Peyer's patch (tissue), 4 donors: ENCODE measurements at regions not wholly inside any gene's neighbourhood (a gene's known extent, or its start where the extent isn't known, plus 50 kb on each side); places are given as distances from the start of the nearest gene placed in this dataset.

Experiments
- DNase-seq, 3 donors: peaks; one replicate each; pipeline ENCODE4 v3.0.0-alpha.2; 2017 to 2019
- H3K27ac ChIP-seq, 4 donors: fragments of 200-600 bp; sonication (generic); one replicate each; pipeline ENCODE4 v1.5.1; 2016 to 2019
- H3K27me3 ChIP-seq, 2 donors: fragments of 200-600 bp; sonication (generic); one replicate each; pipeline ENCODE4 v1.5.1; 2019
- H3K36me3 ChIP-seq, 3 donors: fragments of 200-600 bp; sonication (generic); one replicate each; pipeline ENCODE4 v1.5.1; 2016 to 2019
- H3K4me1 ChIP-seq, 4 donors: fragments of 200-600 bp; sonication (generic); one replicate each; pipeline ENCODE4 v1.5.1; 2016 to 2019
- H3K4me3 ChIP-seq, 4 donors: fragments of 200-600 bp; sonication (generic); 1 replicate in 3 of 4; 2 replicates in 1 of 4; pipeline ENCODE4 v1.5.1; 2016 to 2019; ENCODE audit warnings: mild to moderate bottlenecking in 1 of 4
- H3K9me3 ChIP-seq, 4 donors: fragments of 200-600 bp; sonication (generic); one replicate each; pipeline ENCODE4 v1.5.1; 2016 to 2019; ENCODE audit warnings: mild to moderate bottlenecking in 1 of 4
- CTCF ChIP-seq, 6 experiments: fragments of 450-650 bp in 4 of 6; fragments of 200-600 bp in 2 of 6; sonication (generic) in 1 of 6; IDR thresholded peaks; one replicate each; pipeline ENCODE4 v1.5.1; 2017 to 2019; ENCODE audit warnings: antibody characterized with exemption in 6 of 6, mild to moderate bottlenecking in 3 of 6, moderate library complexity in 1 of 6
- POLR2A ChIP-seq, 2 donors: fragments of 450-650 bp; IDR thresholded peaks; one replicate each; pipeline ENCODE4 v1.5.1; 2017; ENCODE audit warnings: antibody characterized with exemption in 2 of 2, mild to moderate bottlenecking in 2 of 2, moderate library complexity in 2 of 2

GRCh38 chr7:85771516-85771915, 584.7 kb upstream of the SEMA3D start:
- no peak for TF ChIP-seq CTCF (IDR thresholded peaks at IDR 0.05)
- no peak for TF ChIP-seq POLR2A (IDR thresholded peaks at IDR 0.05)
- Histone ChIP-seq H3K27ac (no peak overlapping the region), H3K9me3 (no peaks in the 10 kb centered on the region), H3K4me1 (no peaks in the 10 kb centered on the region), H3K36me3 (no peaks in the 10 kb centered on the region), H3K4me3 (no peak overlapping the region), H3K27me3 (no peaks in the 10 kb centered on the region)
- no peak for DNase-seq

GRCh38 chr7:85770332-85770731, 583.5 kb upstream of the SEMA3D start:
- H3K36me3 ChIP-seq: no peaks in the 10 kb centered on the region
- no peaks in the 10 kb centered on the region for H3K9me3 ChIP-seq
- H3K27ac ChIP-seq: no peak overlapping the region
- H3K4me3 ChIP-seq: no peak overlapping the region
- H3K4me1 ChIP-seq: no peaks in the 10 kb centered on the region
- H3K27me3 ChIP-seq: no peaks in the 10 kb centered on the region
- TF ChIP-seq CTCF (IDR thresholded peaks at IDR 0.05): no peak
- no peak for TF ChIP-seq POLR2A (IDR thresholded peaks at IDR 0.05)
- no peak for DNase-seq

GRCh38 chr7:85765698-85766298, 578.9 kb upstream of the SEMA3D start:
- Histone ChIP-seq H3K27me3 (no peaks in the 10 kb centered on the region), H3K36me3 (no peaks in the 10 kb centered on the region), H3K4me1 (no peaks in the 10 kb centered on the region), H3K4me3 (no peak overlapping the region), H3K9me3 (no peaks in the 10 kb centered on the region), H3K27ac (no peak overlapping the region)
- peak in 2 of 3 donors; percentile 48 to 56 for DNase-seq
- TF ChIP-seq POLR2A (IDR thresholded peaks at IDR 0.05) (no peak), CTCF (IDR thresholded peaks at IDR 0.05) (no peak)

GRCh38 chr7:85764034-85764433, 577.2 kb upstream of the SEMA3D start:
- no peaks in the 10 kb centered on the region for H3K4me1 ChIP-seq
- H3K27me3 ChIP-seq: no peaks in the 10 kb centered on the region
- no peaks in the 10 kb centered on the region for H3K36me3 ChIP-seq
- TF ChIP-seq POLR2A (IDR thresholded peaks at IDR 0.05): no peak
- TF ChIP-seq CTCF (IDR thresholded peaks at IDR 0.05): no peak
- no peak overlapping the region for H3K27ac ChIP-seq
- no peaks in the 10 kb centered on the region for H3K9me3 ChIP-seq
- H3K4me3 ChIP-seq: no peak overlapping the region
- no peak for DNase-seq

- no peak for DNase-seq
- no peaks in the 10 kb centered on the region for H3K27me3 ChIP-seq
- H3K4me1 ChIP-seq: no peaks in the 10 kb centered on the region
- TF ChIP-seq POLR2A (IDR thresholded peaks at IDR 0.05): no peak
- no peak for TF ChIP-seq CTCF (IDR thresholded peaks at IDR 0.05)
- no peaks in the 10 kb centered on the region for H3K9me3 ChIP-seq
- H3K27ac ChIP-seq: no peak overlapping the region
- no peak overlapping the region for H3K4me3 ChIP-seq
- no peaks in the 10 kb centered on the region for H3K36me3 ChIP-seq
Observed at GRCh38 chr7:85757348-85757747, 570.5 kb upstream of the SEMA3D start.
